Spleen (tissue), 11 donors: ENCODE measurements at regions not wholly inside any gene's neighbourhood (a gene's known extent, or its start where the extent isn't known, plus 50 kb on each side); places are given as distances from the start of the nearest gene placed in this dataset.

ENCODE experiments used
- DNase-seq: peaks from one replicate; pipeline ENCODE4 v3.0.0-alpha.2; 2020
- H3K27ac ChIP-seq, 8 donors: fragments of 200-600 bp; sonication (generic) in 7 of 8; 1 replicate in 4 of 8; 2 replicates in 4 of 8; pipeline versions ENCODE4 v1.5.0 to v1.8.0; 2016 to 2021; ENCODE audit warnings: inconsistent platforms in 4 of 8, mild to moderate bottlenecking in 4 of 8, moderate library complexity in 1 of 8
- H3K27me3 ChIP-seq, 7 donors: fragments of 200-600 bp; sonication (generic) in 6 of 7; replicated peaks in 1 of 7; 1 replicate in 4 of 7; 2 replicates in 3 of 7; pipeline versions ENCODE4 v1.5.0 to v1.8.0; 2016 to 2021; ENCODE audit warnings: inconsistent platforms in 3 of 7, mild to moderate bottlenecking in 1 of 7
- H3K36me3 ChIP-seq, 6 donors: fragments of 200-600 bp; sonication (generic) in 5 of 6; 1 replicate in 4 of 6; 2 replicates in 2 of 6; pipeline versions ENCODE4 v1.5.0 to v1.8.0; 2016 to 2021; ENCODE audit warnings: inconsistent platforms in 2 of 6
- H3K4me1 ChIP-seq, 6 donors: fragments of 200-600 bp; sonication (generic) in 5 of 6; 1 replicate in 3 of 6; 2 replicates in 3 of 6; pipeline versions ENCODE4 v1.5.0 to v1.8.0; 2016 to 2021; ENCODE audit warnings: inconsistent platforms in 3 of 6
- H3K4me3 ChIP-seq, 8 donors: fragments of 200-600 bp; sonication (generic) in 7 of 8; 1 replicate in 4 of 8; 2 replicates in 4 of 8; pipeline versions ENCODE4 v1.5.0 to v1.8.0; 2016 to 2021; ENCODE audit warnings: inconsistent platforms in 4 of 8, mild to moderate bottlenecking in 4 of 8, moderate library complexity in 2 of 8
- H3K9me3 ChIP-seq, 8 donors: fragments of 200-600 bp; sonication (generic) in 7 of 8; 1 replicate in 4 of 8; 2 replicates in 4 of 8; pipeline versions ENCODE4 v1.5.0 to v1.8.0; 2016 to 2021; ENCODE audit warnings: inconsistent platforms in 4 of 8
- CTCF ChIP-seq, 11 experiments: fragments of 200-600 bp in 7 of 11; fragments of 450-650 bp in 4 of 11; sonication (generic) in 4 of 11; IDR thresholded peaks in 8 of 11; conservative IDR thresholded peaks in 3 of 11; 1 replicate in 7 of 11; 2 replicates in 4 of 11; pipeline versions ENCODE4 v1.4.0 to v1.8.0; 2016 to 2021; ENCODE audit warnings: antibody characterized with exemption in 11 of 11, inconsistent platforms in 4 of 11, mild to moderate bottlenecking in 1 of 11
- POLR2A ChIP-seq, 3 donors: fragments of 450-650 bp; IDR thresholded peaks; one replicate each; pipeline ENCODE4 v1.5.1; 2017; ENCODE audit warnings: antibody characterized with exemption in 3 of 3, mild to moderate bottlenecking in 1 of 3
- POLR2AphosphoS5 ChIP-seq, 3 donors: sonication (generic); formaldehyde crosslinking; IDR thresholded peaks; one replicate each; pipeline ENCODE4 v1.5.1; 2017; ENCODE audit warnings: antibody characterized with exemption in 3 of 3
- WGBS, 5 donors: extraction: QIAGEN DNeasy Blood & Tissue Kit in 3 of 5; methylation state at CpG; one replicate each; pipeline versions ENCODE4 v1.1.5 to v1.1.7; 2013 to 2018; 5-methylcytosine and 5-hydroxymethylcytosine counted together
- intact Hi-C: fragments of 100-400 bp; cut with DNase I; formaldehyde crosslinking; loops from one replicate; pipeline ENCODE4 v1.15.0; 2023; ENCODE audit warnings: low total_unique reads
- donor health status: healthy with polysubstance abuse.
- donor health status: DM: no; HTN: no; CAD: no; lungs with moderate emphysema.
- donor health status: DM: no; HTN: no; CAD: no.
- donor health status: Bipolar disorder and iron deficiency.
- donor health status: healthy.
- donor health status: DM: no; HTN: no; CAD: no.
- donor health status: DM: yes; HTN: yes; CAD: no.

- Histone ChIP-seq H3K4me3 (no peak overlapping the region), H3K4me1 (peaks cover 0 to 7% (median 1%) of the 10 kb centered on the region in 6 donors), H3K36me3 (no peaks in the 10 kb centered on the region), H3K27ac (no peak overlapping the region), H3K27me3 (no peaks in the 10 kb centered on the region), H3K9me3 (no peaks in the 10 kb centered on the region)
- TF ChIP-seq POLR2A (IDR thresholded peaks at IDR 0.05) (no peak), POLR2AphosphoS5 (IDR thresholded peaks at IDR 0.05) (no peak), CTCF (IDR thresholded peaks at IDR 0.05 in 8 of 11, conservative IDR thresholded peaks at IDR 0.05 in 3 of 11) (no peak)
- intact Hi-C loops, result no loop called here
- 11 to 32% (median 29%) methylated on average over 2 of the region's 2 CpGs for WGBS, 5 donors
- no peak for DNase-seq
These were observed 480.7 kb downstream of the RFPL4B start for GRCh38 chr6:112827793-112828192.

GRCh38 chr6:112831022-112831421, 483.9 kb downstream of the RFPL4B start:
- no peak overlapping the region for H3K27ac ChIP-seq
- no peaks in the 10 kb centered on the region for H3K27me3 ChIP-seq
- H3K36me3 ChIP-seq, result no peaks in the 10 kb centered on the region
- no peak overlapping the region for H3K4me3 ChIP-seq
- H3K9me3 ChIP-seq, result no peaks in the 10 kb centered on the region
- H3K4me1 ChIP-seq, result peaks cover 0 to 7% (median 1%) of the 10 kb centered on the region in 6 donors
- 49 to 71% (median 58%) methylated on average over 1 of the region's 1 CpG for WGBS, 5 donors
- no peak for DNase-seq
- no peak for TF ChIP-seq CTCF (IDR thresholded peaks at IDR 0.05 in 8 of 11, conservative IDR thresholded peaks at IDR 0.05 in 3 of 11)
- TF ChIP-seq POLR2AphosphoS5 (IDR thresholded peaks at IDR 0.05), result no peak
- TF ChIP-seq POLR2A (IDR thresholded peaks at IDR 0.05), result no peak
- intact Hi-C loops, result no loop called here

- Histone ChIP-seq H3K36me3 (no peaks in the 10 kb centered on the region), H3K4me3 (no peak overlapping the region), H3K9me3 (no peaks in the 10 kb centered on the region), H3K4me1 (no peaks in the 10 kb centered on the region), H3K27ac (no peak overlapping the region), H3K27me3 (no peaks in the 10 kb centered on the region)
- TF ChIP-seq POLR2A (IDR thresholded peaks at IDR 0.05) (no peak), CTCF (IDR thresholded peaks at IDR 0.05 in 8 of 11, conservative IDR thresholded peaks at IDR 0.05 in 3 of 11) (no peak), POLR2AphosphoS5 (IDR thresholded peaks at IDR 0.05) (no peak)
- intact Hi-C loops, result no loop called here
- WGBS, 5 donors, result 56 to 96% (median 85%) methylated on average over 4 of the region's 4 CpGs
- DNase-seq, result no peak
These were observed 486.5 kb downstream of the RFPL4B start for GRCh38 chr6:112833581-112834131.

GRCh38 chr6:112835078-112835477, 487.9 kb downstream of the RFPL4B start:
- Histone ChIP-seq H3K9me3 (no peaks in the 10 kb centered on the region), H3K4me3 (no peak overlapping the region), H3K27me3 (no peaks in the 10 kb centered on the region), H3K4me1 (no peaks in the 10 kb centered on the region), H3K27ac (no peak overlapping the region), H3K36me3 (no peaks in the 10 kb centered on the region)
- no peak for DNase-seq
- 88 to 97% (median 93%) methylated on average over 3 of the region's 3 CpGs for WGBS, 5 donors
- no peak for TF ChIP-seq POLR2A (IDR thresholded peaks at IDR 0.05)
- no peak for TF ChIP-seq POLR2AphosphoS5 (IDR thresholded peaks at IDR 0.05)
- no peak for TF ChIP-seq CTCF (IDR thresholded peaks at IDR 0.05 in 8 of 11, conservative IDR thresholded peaks at IDR 0.05 in 3 of 11)
- intact Hi-C loops, result no loop called here
